B cell (primary cell): ENCODE measurements at regions not wholly inside any gene's neighbourhood (a gene's known extent, or its start where the extent isn't known, plus 50 kb on each side); places are given as distances from the start of the nearest gene placed in this dataset.

Source experiments
- EZH2 ChIP-seq: IDR thresholded peaks from 2 replicates; pipeline ENCODE4 v1.6.1; 2012; ENCODE audit warnings: borderline replicate concordance, low read depth, mild to moderate bottlenecking, moderate library complexity, low read length; ENCODE audit not compliant: insufficient read depth, poor library complexity, severe bottlenecking
- TF ChIP-seq, protein P1 (sequence below): fragments of 200-600 bp; IDR thresholded peaks from one replicate; pipeline ENCODE4 v1.8.0; 2022; ENCODE audit warnings: antibody characterized with exemption, mild to moderate bottlenecking

DNA sequence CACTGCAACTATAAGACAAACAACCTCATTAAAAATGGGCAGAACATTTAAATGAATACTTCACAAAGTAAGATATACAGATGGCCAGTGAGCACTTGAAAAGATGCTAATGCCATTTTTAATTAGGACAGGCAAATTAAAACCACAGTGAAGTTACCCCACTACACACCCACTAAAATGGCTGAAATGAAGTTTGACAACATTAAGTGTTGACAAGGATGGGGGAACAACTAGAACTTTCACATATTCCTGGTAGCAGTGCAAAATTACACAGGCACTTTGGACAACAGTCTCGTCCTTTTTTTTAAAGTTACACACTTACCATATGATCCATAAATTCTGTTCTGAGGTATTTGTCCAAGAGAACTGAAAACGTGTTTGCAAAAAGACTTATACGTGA lies 278.9 kb upstream of the DIO3 start:
- TF ChIP-seq, protein P1, sequence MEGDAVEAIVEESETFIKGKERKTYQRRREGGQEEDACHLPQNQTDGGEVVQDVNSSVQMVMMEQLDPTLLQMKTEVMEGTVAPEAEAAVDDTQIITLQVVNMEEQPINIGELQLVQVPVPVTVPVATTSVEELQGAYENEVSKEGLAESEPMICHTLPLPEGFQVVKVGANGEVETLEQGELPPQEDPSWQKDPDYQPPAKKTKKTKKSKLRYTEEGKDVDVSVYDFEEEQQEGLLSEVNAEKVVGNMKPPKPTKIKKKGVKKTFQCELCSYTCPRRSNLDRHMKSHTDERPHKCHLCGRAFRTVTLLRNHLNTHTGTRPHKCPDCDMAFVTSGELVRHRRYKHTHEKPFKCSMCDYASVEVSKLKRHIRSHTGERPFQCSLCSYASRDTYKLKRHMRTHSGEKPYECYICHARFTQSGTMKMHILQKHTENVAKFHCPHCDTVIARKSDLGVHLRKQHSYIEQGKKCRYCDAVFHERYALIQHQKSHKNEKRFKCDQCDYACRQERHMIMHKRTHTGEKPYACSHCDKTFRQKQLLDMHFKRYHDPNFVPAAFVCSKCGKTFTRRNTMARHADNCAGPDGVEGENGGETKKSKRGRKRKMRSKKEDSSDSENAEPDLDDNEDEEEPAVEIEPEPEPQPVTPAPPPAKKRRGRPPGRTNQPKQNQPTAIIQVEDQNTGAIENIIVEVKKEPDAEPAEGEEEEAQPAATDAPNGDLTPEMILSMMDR: no peak
- no peak for TF ChIP-seq EZH2
